K562 (cell line): ENCODE measurements at regions not wholly inside any gene's neighbourhood (a gene's known extent, or its start where the extent isn't known, plus 50 kb on each side); places are given as distances from the start of the nearest gene placed in this dataset.

ENCODE experiments used
- ATAC-seq: fragments of 200-7000 bp; cut with Tn5 transposase; 3 replicates; pipeline ENCODE4 v1.9.1; 2020; ENCODE audit warnings: moderate library complexity
- BruUV-seq: library from RNA; stranded (reverse); fragments of 400-500 nt; replicated peaks from 2 replicates; lab custom pipeline; 2021; lab: Mats Ljungman, UMichigan
- CTCF ChIA-PET: fragments of 300-600 bp; formaldehyde crosslinking; extraction: SDS; loops from one replicate; lab custom pipeline; 2021; ENCODE audit warnings: low intra/inter-chr PET ratio; lab: Yijun Ruan, JAX
- POLR2A ChIA-PET: fragments of 300-600, 350-650 bp; sonication (Branson Sonifier 250); formaldehyde crosslinking; extraction: SDS; loops from one replicate; lab custom pipeline; 2021; ENCODE audit warnings: antibody characterized with exemption, inconsistent platforms; lab: Yijun Ruan, JAX
- DNase-seq, 4 experiments: peaks; one replicate each; pipeline versions ENCODE4 v3.0.0 to v3.0.0-alpha.2; 2011 to 2018; ENCODE audit warnings: low spot score in 3 of 4, mixed read lengths in 3 of 4; ENCODE audit errors: extremely low read depth in 1 of 4
- FAIRE-seq: peaks from 2 replicates; lab custom pipeline; 2011; peaks lifted over from hg19 to GRCh38; lab: Jason Lieb, UNC
- H2AFZ ChIP-seq: 2 replicates; pipeline ENCODE4 v1.6.0; 2011; ENCODE audit warnings: low read depth, low read length, control low read depth, inconsistent platforms
- H3K27ac ChIP-seq: fragments of 200-600 bp; 3 replicates; pipeline ENCODE4 v1.8.0; 2011; ENCODE audit warnings: low read depth, mild to moderate bottlenecking, control low read depth, inconsistent platforms, low read length, moderate library complexity, mixed read lengths; ENCODE audit errors: extremely low read depth
- H3K27me3 ChIP-seq, 2 experiments: fragments of 300-600 bp in 1 of 2; 2 replicates in 1 of 2; 3 replicates in 1 of 2; pipeline versions ENCODE4 v1.6.0 to v1.8.0; 2011; ENCODE audit warnings: inconsistent platforms in 2 of 2, low read length in 2 of 2, mild to moderate bottlenecking in 1 of 2, mixed read lengths in 1 of 2, moderate library complexity in 1 of 2; ENCODE audit not compliant: control insufficient read depth in 2 of 2, insufficient read depth in 2 of 2
- H3K36me3 ChIP-seq: fragments of 300-600 bp; 3 replicates; pipeline ENCODE4 v1.8.0; 2011; ENCODE audit warnings: mild to moderate bottlenecking, low read length, inconsistent platforms; ENCODE audit not compliant: control insufficient read depth, insufficient read depth
- H3K4me1 ChIP-seq, 2 experiments: fragments of 200-600 bp in 1 of 2; replicated peaks in 1 of 2; 2 replicates in 1 of 2; 3 replicates in 1 of 2; pipeline versions ENCODE4 v1.5.1 to v1.8.0; 2011; ENCODE audit warnings: inconsistent platforms in 2 of 2, low read length in 2 of 2, mild to moderate bottlenecking in 1 of 2, mixed read lengths in 1 of 2, moderate library complexity in 1 of 2; ENCODE audit not compliant: control insufficient read depth in 2 of 2, insufficient read depth in 2 of 2
- H3K4me2 ChIP-seq: 2 replicates; pipeline ENCODE4 v1.6.1; 2011; ENCODE audit warnings: low read length, control low read depth, inconsistent platforms, mixed read lengths; ENCODE audit not compliant: insufficient read depth
- H3K4me3 ChIP-seq: fragments of 200-600 bp; sonication (generic), shearing (Covaris generic); 2 replicates; pipeline ENCODE4 v1.5.1; 2016; ENCODE audit warnings: control low read depth, inconsistent platforms
- H3K79me2 ChIP-seq: fragments of 200-600 bp; 3 replicates; pipeline ENCODE4 v1.8.0; 2011; ENCODE audit warnings: low read length, inconsistent platforms; ENCODE audit not compliant: control insufficient read depth, insufficient read depth
- H3K9ac ChIP-seq, 2 experiments: 2 replicates each; pipeline versions ENCODE4 v1.6.0 to v1.6.1; 2011; ENCODE audit warnings: low read depth in 2 of 2, low read length in 2 of 2, control low read depth in 1 of 2, inconsistent platforms in 1 of 2, mild to moderate bottlenecking in 1 of 2, mixed read lengths in 1 of 2; ENCODE audit not compliant: insufficient read depth in 1 of 2
- H3K9me1 ChIP-seq: one replicate; pipeline ENCODE4 v1.6.0; 2011; ENCODE audit warnings: inconsistent platforms, mild to moderate bottlenecking, low read length, moderate library complexity; ENCODE audit not compliant: control insufficient read depth, insufficient read depth
- H3K9me3 ChIP-seq: replicated peaks from 2 replicates; pipeline ENCODE4 v1.5.1; 2011; ENCODE audit warnings: low read depth, low read length, inconsistent platforms; ENCODE audit not compliant: control insufficient read depth, insufficient read depth
- H4K20me1 ChIP-seq: replicated peaks from 2 replicates; pipeline ENCODE4 v1.6.1; 2011; ENCODE audit warnings: low read length, inconsistent platforms, mixed read lengths; ENCODE audit not compliant: control insufficient read depth, insufficient read depth
- CREM ChIP-seq: IDR thresholded peaks from 2 replicates; pipeline ENCODE4 v1.6.1; 2014; ENCODE audit warnings: antibody characterized with exemption, low read depth
- E2F3 ChIP-seq: fragments of 250-450 bp; sonication (Bioruptor Pico); IDR thresholded peaks from 2 replicates; pipeline ENCODE4 v1.4.0; 2020; ENCODE audit warnings: mild to moderate bottlenecking
- GABPA ChIP-seq: fragments of 200-800 bp; sonication (Bioruptor generic); conservative IDR thresholded peaks from 2 replicates; pipeline ENCODE4 v1.6.1; 2016; ENCODE audit warnings: low read depth, missing genetic modification characterization, missing compliant biosample characterization
- GATAD2A ChIP-seq: fragments of 450-650 bp; IDR thresholded peaks from 2 replicates; pipeline ENCODE4 v1.6.1; 2017
- POU5F1 ChIP-seq: fragments of 150-350 bp; IDR thresholded peaks from 2 replicates; pipeline ENCODE4 v1.6.1; 2014; ENCODE audit warnings: borderline replicate concordance, low read length, low read depth, mild to moderate bottlenecking; ENCODE audit not compliant: partially characterized antibody
- RBFOX2 ChIP-seq: fragments of 200-400 bp; formaldehyde crosslinking; IDR thresholded peaks from 2 replicates; pipeline ENCODE4 v1.6.1; 2017; ENCODE audit warnings: low read depth, mild to moderate bottlenecking, low read length, moderate library complexity
- RBM39 ChIP-seq: fragments of 200-400 bp; formaldehyde crosslinking; optimal IDR thresholded peaks from 2 replicates; pipeline ENCODE3; 2018; ENCODE audit warnings: low read depth, low read length
- WGBS: fragments of 100-300 bp; shearing (Covaris generic); methylation state at CpG from one replicate; pipeline ENCODE4 v1.1.6; 2016; ENCODE audit warnings: low coverage, mixed read lengths; ENCODE audit not compliant: insufficient coverage; ENCODE audit errors: missing lambda C conversion rate; 5-methylcytosine and 5-hydroxymethylcytosine counted together
- in situ Hi-C: fragments of 300-500 bp; cut with MboI; formaldehyde crosslinking; loops from 4 replicates; pipeline ENCODE4 v1.15.0; 2018; ENCODE audit warnings: inconsistent platforms, mixed read lengths
- intact Hi-C: fragments of 100-400 bp; cut with micrococcal nuclease; formaldehyde crosslinking; loops from 2 replicates; pipeline ENCODE4 v1.14.2; 2022
- TF ChIP-seq, protein P1 (sequence below): fragments of 250-450 bp; sonication (Bioruptor Pico); IDR thresholded peaks from 2 replicates; pipeline ENCODE4 v1.4.0; 2020; ENCODE audit warnings: mild to moderate bottlenecking, moderate library complexity, borderline replicate concordance
- TF ChIP-seq, protein P2 (sequence below): fragments of 200-800 bp; sonication (Bioruptor generic); IDR thresholded peaks from 2 replicates; pipeline ENCODE4 v1.6.1; 2016; ENCODE audit warnings: missing genetic modification characterization, missing compliant biosample characterization
- TF ChIP-seq, protein P3 (sequence below), 2 experiments: fragments of 450-650 bp in 1 of 2; sonication (generic) in 1 of 2; formaldehyde crosslinking in 1 of 2; IDR thresholded peaks in 1 of 2; conservative IDR thresholded peaks in 1 of 2; 2 replicates each; pipeline versions ENCODE4 v1.6.1 to v1.8.1; 2016 to 2023; ENCODE audit warnings: mild to moderate bottlenecking in 2 of 2, moderate library complexity in 2 of 2, inconsistent platforms in 1 of 2, missing genetic modification reagents in 1 of 2

DNA sequence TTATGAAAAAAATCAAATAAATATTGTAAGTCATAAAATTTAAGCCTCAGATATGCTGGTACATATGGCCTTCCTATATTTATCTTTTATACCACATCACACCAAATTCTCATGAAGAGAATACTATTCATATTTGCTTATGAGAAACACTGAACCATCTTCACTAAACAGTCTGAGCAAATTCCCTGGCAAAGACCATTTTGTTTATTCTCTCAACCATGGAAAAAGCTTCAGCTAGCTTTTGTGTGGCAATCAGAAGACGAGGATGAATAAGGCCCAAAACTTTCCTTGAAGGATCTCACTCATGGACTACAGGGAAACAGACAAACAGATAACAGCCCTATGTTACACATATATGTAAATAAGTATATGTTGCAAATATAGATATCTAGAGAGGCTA is 252.1 kb downstream of the TMX3 start (continued):
- TF ChIP-seq, protein P1, sequence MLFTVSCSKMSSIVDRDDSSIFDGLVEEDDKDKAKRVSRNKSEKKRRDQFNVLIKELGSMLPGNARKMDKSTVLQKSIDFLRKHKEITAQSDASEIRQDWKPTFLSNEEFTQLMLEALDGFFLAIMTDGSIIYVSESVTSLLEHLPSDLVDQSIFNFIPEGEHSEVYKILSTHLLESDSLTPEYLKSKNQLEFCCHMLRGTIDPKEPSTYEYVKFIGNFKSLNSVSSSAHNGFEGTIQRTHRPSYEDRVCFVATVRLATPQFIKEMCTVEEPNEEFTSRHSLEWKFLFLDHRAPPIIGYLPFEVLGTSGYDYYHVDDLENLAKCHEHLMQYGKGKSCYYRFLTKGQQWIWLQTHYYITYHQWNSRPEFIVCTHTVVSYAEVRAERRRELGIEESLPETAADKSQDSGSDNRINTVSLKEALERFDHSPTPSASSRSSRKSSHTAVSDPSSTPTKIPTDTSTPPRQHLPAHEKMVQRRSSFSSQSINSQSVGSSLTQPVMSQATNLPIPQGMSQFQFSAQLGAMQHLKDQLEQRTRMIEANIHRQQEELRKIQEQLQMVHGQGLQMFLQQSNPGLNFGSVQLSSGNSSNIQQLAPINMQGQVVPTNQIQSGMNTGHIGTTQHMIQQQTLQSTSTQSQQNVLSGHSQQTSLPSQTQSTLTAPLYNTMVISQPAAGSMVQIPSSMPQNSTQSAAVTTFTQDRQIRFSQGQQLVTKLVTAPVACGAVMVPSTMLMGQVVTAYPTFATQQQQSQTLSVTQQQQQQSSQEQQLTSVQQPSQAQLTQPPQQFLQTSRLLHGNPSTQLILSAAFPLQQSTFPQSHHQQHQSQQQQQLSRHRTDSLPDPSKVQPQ (CRISPR knock-in tag) = no peak
- TF ChIP-seq CREM (no peak), GATAD2A (no peak)

DNA sequence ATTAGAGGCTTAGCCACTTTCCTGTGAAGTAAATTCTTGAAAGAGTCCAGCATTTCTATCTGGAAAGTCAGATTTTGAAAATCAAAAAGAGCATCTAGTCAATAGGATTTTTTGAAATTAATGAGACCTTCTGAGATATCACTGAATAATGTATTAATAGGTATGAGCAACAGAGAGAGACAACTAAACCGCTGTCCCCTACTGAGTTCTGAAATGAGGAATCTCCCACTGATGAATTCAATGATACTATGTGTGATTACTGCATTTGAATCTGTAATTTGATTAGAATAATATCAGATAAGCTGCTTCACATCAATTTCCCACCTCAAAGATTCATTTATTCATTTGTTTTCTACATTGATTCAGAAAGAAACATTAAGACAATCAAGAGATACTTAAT is 252.8 kb downstream of the TMX3 start:
- no peak for DNase-seq
- H3K79me2 ChIP-seq = no peaks in the 10 kb centered on the region
- H3K36me3 ChIP-seq = no peaks in the 10 kb centered on the region
- intact Hi-C loops (no loop called here), in situ Hi-C loops (no loop called here)
- ATAC-seq = no peak
- no peaks in the 10 kb centered on the region for H3K27me3 ChIP-seq
- no peaks in the 10 kb centered on the region for H4K20me1 ChIP-seq
- no peak overlapping the region for H3K9ac ChIP-seq
- no peak for FAIRE-seq
- CTCF ChIA-PET = no interaction called here
- no peaks in the 10 kb centered on the region for H3K9me1 ChIP-seq
- H3K4me1 ChIP-seq = no peaks in the 10 kb centered on the region
- WGBS = 0% methylated on average over 1 of the region's 1 CpG
- no peak overlapping the region for H3K4me3 ChIP-seq
- H3K4me2 ChIP-seq = no peak overlapping the region
- no peak overlapping the region for H3K27ac ChIP-seq
- BruUV-seq = no TSS peak
- POLR2A ChIA-PET = no interaction called here
- H3K9me3 ChIP-seq = no peaks in the 10 kb centered on the region
- no peak overlapping the region for H2AFZ ChIP-seq
- TF ChIP-seq POU5F1 (no peak), GABPA (tag) (no peak), RBFOX2 (no peak), E2F3 (CRISPR knock-in tag) (no peak), RBM39 (no peak)
- TF ChIP-seq, protein P2, sequence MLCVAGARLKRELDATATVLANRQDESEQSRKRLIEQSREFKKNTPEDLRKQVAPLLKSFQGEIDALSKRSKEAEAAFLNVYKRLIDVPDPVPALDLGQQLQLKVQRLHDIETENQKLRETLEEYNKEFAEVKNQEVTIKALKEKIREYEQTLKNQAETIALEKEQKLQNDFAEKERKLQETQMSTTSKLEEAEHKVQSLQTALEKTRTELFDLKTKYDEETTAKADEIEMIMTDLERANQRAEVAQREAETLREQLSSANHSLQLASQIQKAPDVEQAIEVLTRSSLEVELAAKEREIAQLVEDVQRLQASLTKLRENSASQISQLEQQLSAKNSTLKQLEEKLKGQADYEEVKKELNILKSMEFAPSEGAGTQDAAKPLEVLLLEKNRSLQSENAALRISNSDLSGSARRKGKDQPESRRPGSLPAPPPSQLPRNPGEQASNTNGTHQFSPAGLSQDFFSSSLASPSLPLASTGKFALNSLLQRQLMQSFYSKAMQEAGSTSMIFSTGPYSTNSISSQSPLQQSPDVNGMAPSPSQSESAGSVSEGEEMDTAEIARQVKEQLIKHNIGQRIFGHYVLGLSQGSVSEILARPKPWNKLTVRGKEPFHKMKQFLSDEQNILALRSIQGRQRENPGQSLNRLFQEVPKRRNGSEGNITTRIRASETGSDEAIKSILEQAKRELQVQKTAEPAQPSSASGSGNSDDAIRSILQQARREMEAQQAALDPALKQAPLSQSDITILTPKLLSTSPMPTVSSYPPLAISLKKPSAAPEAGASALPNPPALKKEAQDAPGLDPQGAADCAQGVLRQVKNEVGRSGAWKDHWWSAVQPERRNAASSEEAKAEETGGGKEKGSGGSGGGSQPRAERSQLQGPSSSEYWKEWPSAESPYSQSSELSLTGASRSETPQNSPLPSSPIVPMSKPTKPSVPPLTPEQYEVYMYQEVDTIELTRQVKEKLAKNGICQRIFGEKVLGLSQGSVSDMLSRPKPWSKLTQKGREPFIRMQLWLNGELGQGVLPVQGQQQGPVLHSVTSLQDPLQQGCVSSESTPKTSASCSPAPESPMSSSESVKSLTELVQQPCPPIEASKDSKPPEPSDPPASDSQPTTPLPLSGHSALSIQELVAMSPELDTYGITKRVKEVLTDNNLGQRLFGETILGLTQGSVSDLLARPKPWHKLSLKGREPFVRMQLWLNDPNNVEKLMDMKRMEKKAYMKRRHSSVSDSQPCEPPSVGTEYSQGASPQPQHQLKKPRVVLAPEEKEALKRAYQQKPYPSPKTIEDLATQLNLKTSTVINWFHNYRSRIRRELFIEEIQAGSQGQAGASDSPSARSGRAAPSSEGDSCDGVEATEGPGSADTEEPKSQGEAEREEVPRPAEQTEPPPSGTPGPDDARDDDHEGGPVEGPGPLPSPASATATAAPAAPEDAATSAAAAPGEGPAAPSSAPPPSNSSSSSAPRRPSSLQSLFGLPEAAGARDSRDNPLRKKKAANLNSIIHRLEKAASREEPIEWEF (CRISPR knock-in tag) = no peak
- TF ChIP-seq, protein P3, sequence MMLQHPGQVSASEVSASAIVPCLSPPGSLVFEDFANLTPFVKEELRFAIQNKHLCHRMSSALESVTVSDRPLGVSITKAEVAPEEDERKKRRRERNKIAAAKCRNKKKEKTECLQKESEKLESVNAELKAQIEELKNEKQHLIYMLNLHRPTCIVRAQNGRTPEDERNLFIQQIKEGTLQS (IDR thresholded peaks at IDR 0.05) = no peak
- TF ChIP-seq, protein P3 (CRISPR knock-in tag; conservative IDR thresholded peaks at IDR 0.05) = no peak
